Brain microvascular endothelial cell (primary cell): ENCODE measurements at regions not wholly inside any gene's neighbourhood (a gene's known extent, or its start where the extent isn't known, plus 50 kb on each side); places are given as distances from the start of the nearest gene placed in this dataset.
"Not testable (repeated sequence)": the region's sequence is repeated elsewhere in the genome, so short reads cannot be mapped to it uniquely, and the experiment has no call there.

ENCODE experiments used
- DNase-seq: peaks from one replicate; pipeline ENCODE4 v3.0.0-alpha.2; 2020
- H3K27ac ChIP-seq: fragments of 250-450 bp; sonication (Bioruptor Pico); 2 replicates; pipeline ENCODE4 v1.5.1; 2020; ENCODE audit warnings: mild to moderate bottlenecking, moderate library complexity
- H3K27me3 ChIP-seq: fragments of 250-450 bp; sonication (Bioruptor Pico); replicated peaks from 2 replicates; pipeline ENCODE4 v1.5.1; 2020; ENCODE audit warnings: mild to moderate bottlenecking
- H3K36me3 ChIP-seq: fragments of 250-450 bp; sonication (Bioruptor Pico); replicated peaks from 2 replicates; pipeline ENCODE4 v1.5.1; 2020; ENCODE audit warnings: mild to moderate bottlenecking
- H3K4me3 ChIP-seq: 2 replicates; pipeline ENCODE4 v1.5.1; 2011; ENCODE audit warnings: low read depth, mild to moderate bottlenecking, control low read depth, low read length, moderate library complexity
- in situ Hi-C: cut with HindIII; loops from 2 replicates; pipeline ENCODE4 v1.10.0; 2017; ENCODE audit warnings: low sequenced_read_pairs, low pct_ligation_motif_present
- TF ChIP-seq, protein P1 (sequence below): IDR thresholded peaks from 2 replicates; pipeline ENCODE4 v1.5.1; 2011; ENCODE audit warnings: low read depth, mild to moderate bottlenecking, moderate library complexity, low read length, control low read depth, inconsistent platforms; ENCODE audit errors: missing control alignments

- no peak for DNase-seq
- Histone ChIP-seq H3K27me3 (no peaks in the 10 kb centered on the region), H3K4me3 (no peak overlapping the region), H3K27ac (no peak overlapping the region), H3K36me3 (no peaks in the 10 kb centered on the region)
- in situ Hi-C loops, result no loop called here
- TF ChIP-seq, protein P1, sequence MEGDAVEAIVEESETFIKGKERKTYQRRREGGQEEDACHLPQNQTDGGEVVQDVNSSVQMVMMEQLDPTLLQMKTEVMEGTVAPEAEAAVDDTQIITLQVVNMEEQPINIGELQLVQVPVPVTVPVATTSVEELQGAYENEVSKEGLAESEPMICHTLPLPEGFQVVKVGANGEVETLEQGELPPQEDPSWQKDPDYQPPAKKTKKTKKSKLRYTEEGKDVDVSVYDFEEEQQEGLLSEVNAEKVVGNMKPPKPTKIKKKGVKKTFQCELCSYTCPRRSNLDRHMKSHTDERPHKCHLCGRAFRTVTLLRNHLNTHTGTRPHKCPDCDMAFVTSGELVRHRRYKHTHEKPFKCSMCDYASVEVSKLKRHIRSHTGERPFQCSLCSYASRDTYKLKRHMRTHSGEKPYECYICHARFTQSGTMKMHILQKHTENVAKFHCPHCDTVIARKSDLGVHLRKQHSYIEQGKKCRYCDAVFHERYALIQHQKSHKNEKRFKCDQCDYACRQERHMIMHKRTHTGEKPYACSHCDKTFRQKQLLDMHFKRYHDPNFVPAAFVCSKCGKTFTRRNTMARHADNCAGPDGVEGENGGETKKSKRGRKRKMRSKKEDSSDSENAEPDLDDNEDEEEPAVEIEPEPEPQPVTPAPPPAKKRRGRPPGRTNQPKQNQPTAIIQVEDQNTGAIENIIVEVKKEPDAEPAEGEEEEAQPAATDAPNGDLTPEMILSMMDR, result no peak
These were observed 409.1 kb upstream of the TENM3 start for GRCh38 chr4:181834071-181834470.

DNA sequence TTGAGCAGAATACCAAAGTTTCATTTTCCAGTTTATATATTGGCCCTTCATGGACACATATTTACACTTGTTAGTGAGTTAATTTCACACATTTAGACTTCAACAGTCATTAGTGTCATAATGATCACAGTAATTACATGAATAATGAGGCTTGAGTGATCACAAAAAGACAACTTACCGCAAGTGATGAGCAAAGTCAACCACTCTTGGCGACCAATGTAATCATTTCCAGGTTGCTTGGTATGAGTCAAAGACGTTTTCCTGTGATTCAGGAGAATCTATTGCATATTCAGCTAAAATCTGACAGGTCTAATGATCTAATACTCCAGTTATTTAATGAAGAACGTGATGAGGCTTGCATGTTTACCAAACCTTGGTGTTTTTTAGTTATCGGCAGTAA, 407.9 kb upstream of the TENM3 start:
- no peak overlapping the region for H3K4me3 ChIP-seq
- H3K36me3 ChIP-seq, result no peaks in the 10 kb centered on the region
- no peak for DNase-seq
- TF ChIP-seq, protein P1, result no peak
- no peaks in the 10 kb centered on the region for H3K27me3 ChIP-seq
- H3K27ac ChIP-seq, result no peak overlapping the region
- in situ Hi-C loops, result no loop called here

DNA sequence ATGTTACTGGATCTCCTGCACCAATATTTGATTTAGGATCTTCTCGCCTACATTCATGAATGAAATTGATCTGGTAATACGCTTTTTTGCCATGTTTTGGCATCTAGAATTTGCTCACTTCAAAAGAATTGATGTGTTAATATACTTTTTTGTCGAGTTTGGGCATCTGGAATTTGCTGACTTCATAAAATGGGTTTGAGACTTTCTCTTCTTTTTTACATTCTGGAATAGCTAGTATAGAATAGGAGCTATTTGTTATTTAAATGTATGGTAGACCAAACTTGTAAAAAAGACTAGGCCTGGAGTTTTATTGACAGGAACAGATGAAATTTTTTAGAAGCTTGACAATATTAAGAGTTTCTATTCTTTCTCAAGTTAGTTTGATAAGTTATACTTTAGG, 404.9 kb upstream of the TENM3 start:
- in situ Hi-C loops, result no loop called here
- no peaks in the 10 kb centered on the region for H3K36me3 ChIP-seq
- H3K27ac ChIP-seq, result no peak overlapping the region
- H3K4me3 ChIP-seq, result no peak overlapping the region
- H3K27me3 ChIP-seq, result no peaks in the 10 kb centered on the region
- DNase-seq, result no peak
- TF ChIP-seq, protein P1, result no peak

- DNase-seq, H3K4me3 ChIP-seq, H3K36me3 ChIP-seq, H3K27me3 ChIP-seq, H3K27ac ChIP-seq, in situ Hi-C loops: not testable (repeated sequence)
These were observed 399.4 kb upstream of the TENM3 start for GRCh38 chr4:181843797-181844196.

DNA sequence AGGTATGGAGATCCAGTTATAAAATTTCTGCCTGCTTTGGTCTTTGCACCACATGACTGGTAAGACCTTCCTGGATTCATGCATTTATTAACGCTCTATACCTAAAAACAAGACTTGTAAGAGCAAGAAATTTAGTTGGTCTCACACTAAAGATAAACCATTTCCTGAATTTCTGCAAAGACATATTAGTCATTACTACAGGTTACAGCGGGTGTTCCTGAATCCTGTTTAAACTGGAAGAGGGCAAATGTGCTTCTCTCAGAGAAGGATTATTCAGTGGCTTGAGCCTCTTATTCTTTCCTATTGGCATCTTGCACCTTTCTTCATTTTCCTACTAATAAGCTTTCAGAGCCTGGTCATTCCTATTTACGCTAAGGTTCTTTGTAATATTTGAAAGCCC, 397.6 kb upstream of the TENM3 start:
- in situ Hi-C loops, result no loop called here
- Histone ChIP-seq H3K27me3 (no peaks in the 10 kb centered on the region), H3K36me3 (no peaks in the 10 kb centered on the region), H3K4me3 (no peak overlapping the region), H3K27ac (no peak overlapping the region)
- no peak for DNase-seq
- TF ChIP-seq, protein P1, result no peak

- Histone ChIP-seq H3K27ac (no peak overlapping the region), H3K27me3 (no peaks in the 10 kb centered on the region), H3K4me3 (no peak overlapping the region), H3K36me3 (no peaks in the 10 kb centered on the region)
- TF ChIP-seq, protein P1, result no peak
- DNase-seq, result no peak
- in situ Hi-C loops, result no loop called here
These were observed 396.3 kb upstream of the TENM3 start for GRCh38 chr4:181846934-181847333.
